ENCODE measurements at regions not wholly inside any gene's neighbourhood (a gene's known extent, or its start where the extent isn't known, plus 50 kb on each side); places are given as distances from the start of the nearest gene placed in this dataset.

GRCh38 chr9:84436386-84437109, 96.0 kb upstream of the SLC28A3 start:
- no peaks in the 10 kb centered on the region for H3K36me3 ChIP-seq
- H3K4me3 ChIP-seq (ENCODE audit: low read depth in 1 of 2, low read length in 1 of 2) = no peak overlapping the region
- TF ChIP-seq CTCF (IDR thresholded peaks at IDR 0.05) = no peak
- peaks cover 0 to 5% of the 10 kb centered on the region in 2 experiments for H3K4me1 ChIP-seq (ENCODE audit: control insufficient read depth in 1 of 2, insufficient read depth in 1 of 2, low read depth in 1 of 2, low read length in 1 of 2)
- H3K27me3 ChIP-seq = no peaks in the 10 kb centered on the region
- no peak overlapping the region for H3K27ac ChIP-seq
- no peaks in the 10 kb centered on the region for H3K9me3 ChIP-seq

GRCh38 chr9:84438391-84438790, 97.8 kb upstream of the SLC28A3 start:
- Histone ChIP-seq H3K27me3 (no peaks in the 10 kb centered on the region), H3K4me3 (ENCODE audit: low read depth in 1 of 2, low read length in 1 of 2) (no peak overlapping the region), H3K27ac (no peak overlapping the region), H3K9me3 (no peaks in the 10 kb centered on the region), H3K36me3 (no peaks in the 10 kb centered on the region), H3K4me1 (ENCODE audit: control insufficient read depth in 1 of 2, insufficient read depth in 1 of 2, low read depth in 1 of 2, low read length in 1 of 2) (peaks cover 0 to 5% of the 10 kb centered on the region in 2 experiments)
- no peak for TF ChIP-seq CTCF (IDR thresholded peaks at IDR 0.05)

GRCh38 chr9:84439250-84439649, 98.7 kb upstream of the SLC28A3 start:
- Histone ChIP-seq H3K36me3 (no peaks in the 10 kb centered on the region), H3K4me1 (ENCODE audit: control insufficient read depth in 1 of 2, insufficient read depth in 1 of 2, low read depth in 1 of 2, low read length in 1 of 2) (peaks cover 0 to 5% of the 10 kb centered on the region in 2 experiments), H3K27ac (no peak overlapping the region), H3K27me3 (no peaks in the 10 kb centered on the region), H3K4me3 (ENCODE audit: low read depth in 1 of 2, low read length in 1 of 2) (no peak overlapping the region), H3K9me3 (no peaks in the 10 kb centered on the region)
- TF ChIP-seq CTCF (IDR thresholded peaks at IDR 0.05) = no peak

- Histone ChIP-seq H3K4me1 (ENCODE audit: control insufficient read depth in 1 of 2, insufficient read depth in 1 of 2, low read depth in 1 of 2, low read length in 1 of 2) (no peaks in the 10 kb centered on the region), H3K4me3 (ENCODE audit: low read depth in 1 of 2, low read length in 1 of 2) (no peak overlapping the region), H3K36me3 (no peaks in the 10 kb centered on the region), H3K9me3 (no peaks in the 10 kb centered on the region), H3K27me3 (no peaks in the 10 kb centered on the region), H3K27ac (no peak overlapping the region)
- TF ChIP-seq CTCF (IDR thresholded peaks at IDR 0.05) = no peak
Observed at GRCh38 chr9:84442712-84443111, 102.2 kb upstream of the SLC28A3 start.

- no peaks in the 10 kb centered on the region for H3K27me3 ChIP-seq
- TF ChIP-seq CTCF (IDR thresholded peaks at IDR 0.05) = no peak
- no peaks in the 10 kb centered on the region for H3K9me3 ChIP-seq
- no peak overlapping the region for H3K27ac ChIP-seq
- no peaks in the 10 kb centered on the region for H3K36me3 ChIP-seq
- H3K4me1 ChIP-seq (ENCODE audit: control insufficient read depth in 1 of 2, insufficient read depth in 1 of 2, low read depth in 1 of 2, low read length in 1 of 2) = no peaks in the 10 kb centered on the region
- H3K4me3 ChIP-seq (ENCODE audit: low read depth in 1 of 2, low read length in 1 of 2) = no peak overlapping the region
Observed at GRCh38 chr9:84445737-84446136, 105.2 kb upstream of the SLC28A3 start.

Data from neutrophil (primary cell).